HepG2 (cell line): ENCODE measurements at regions not wholly inside any gene's neighbourhood (a gene's known extent, or its start where the extent isn't known, plus 50 kb on each side); places are given as distances from the start of the nearest gene placed in this dataset.
A peak's percentile ranks its signal among the peaks of the same experiment; 100 is the strongest.

Experiments
- ATAC-seq: fragments of 200-7000 bp; cut with Tn5 transposase; 3 replicates; pipeline ENCODE4 v1.9.1; 2020; ENCODE audit warnings: mild to moderate bottlenecking, moderate library complexity
- BruUV-seq: library from RNA; stranded (reverse); fragments of 400-500 nt; replicated peaks from 2 replicates; lab custom pipeline; 2021; lab: Mats Ljungman, UMichigan
- CTCF ChIA-PET: fragments of 300-600 bp; formaldehyde crosslinking; extraction: SDS; loops from one replicate; lab custom pipeline; 2021; ENCODE audit warnings: low total read pairs, inconsistent platforms, low intra/inter-chr PET ratio; lab: Yijun Ruan, JAX
- POLR2A ChIA-PET: fragments of 350-600 bp; sonication (Branson Sonifier 250); formaldehyde crosslinking; loops from one replicate; lab custom pipeline; 2020; ENCODE audit warnings: antibody characterized with exemption, inconsistent platforms; lab: Yijun Ruan, JAX
- DNase-seq: peaks from one replicate; pipeline ENCODE4 v3.0.0-alpha.2; 2015; ENCODE audit warnings: low spot score
- FAIRE-seq: peaks from 3 replicates; lab custom pipeline; 2011; peaks lifted over from hg19 to GRCh38; lab: Jason Lieb, UNC
- H2AFZ ChIP-seq: one replicate; pipeline ENCODE4 v1.6.1; 2011; ENCODE audit warnings: low read length, inconsistent platforms
- H3K27ac ChIP-seq: fragments of 300-600 bp; 3 replicates; pipeline ENCODE4 v1.8.0; 2011; ENCODE audit warnings: mixed run types, mild to moderate bottlenecking, mixed read lengths, low read length, inconsistent platforms; ENCODE audit not compliant: insufficient read depth; ENCODE audit errors: extremely low read length
- H3K27me3 ChIP-seq, 2 experiments: fragments of 200-600 bp in 1 of 2; 2 replicates in 1 of 2; 3 replicates in 1 of 2; pipeline versions ENCODE4 v1.6.0 to v1.8.0; 2011; ENCODE audit warnings: low read length in 2 of 2, mild to moderate bottlenecking in 2 of 2, moderate library complexity in 2 of 2, inconsistent platforms in 1 of 2; ENCODE audit not compliant: insufficient read depth in 2 of 2, control insufficient read depth in 1 of 2
- H3K36me3 ChIP-seq, 2 experiments: fragments of 200-600 bp in 1 of 2; replicated peaks in 1 of 2; 2 replicates in 1 of 2; 3 replicates in 1 of 2; pipeline versions ENCODE4 v1.5.1 to v1.8.0; 2011; ENCODE audit warnings: low read length in 2 of 2, inconsistent platforms in 1 of 2; ENCODE audit not compliant: insufficient read depth in 2 of 2, control insufficient read depth in 1 of 2
- H3K4me1 ChIP-seq: 2 replicates; pipeline ENCODE4 v1.5.1; 2012; ENCODE audit warnings: low read length, inconsistent platforms; ENCODE audit not compliant: insufficient read depth
- H3K4me2 ChIP-seq: 2 replicates; pipeline ENCODE4 v1.6.0; 2011; ENCODE audit warnings: low read depth, low read length, inconsistent platforms
- H3K4me3 ChIP-seq, 3 experiments: fragments of 200-600 bp in 1 of 3; sonication (generic), shearing (Covaris generic) in 1 of 3; replicated peaks in 1 of 3; 2 replicates each; pipeline ENCODE4 v1.5.1; 2011 to 2016; ENCODE audit warnings: low read length in 3 of 3, inconsistent platforms in 2 of 3, low read depth in 2 of 3, mild to moderate bottlenecking in 2 of 3, control low read depth in 1 of 3, mixed read lengths in 1 of 3; ENCODE audit not compliant: insufficient read depth in 1 of 3
- H3K79me2 ChIP-seq: one replicate; pipeline ENCODE4 v1.6.1; 2011; ENCODE audit warnings: low read length, inconsistent platforms; ENCODE audit not compliant: insufficient read depth
- H3K9ac ChIP-seq: 2 replicates; pipeline ENCODE4 v1.6.0; 2011; ENCODE audit warnings: mild to moderate bottlenecking, low read depth, low read length, inconsistent platforms; ENCODE audit not compliant: insufficient read depth
- H3K9me3 ChIP-seq: 2 replicates; pipeline ENCODE4 v1.5.1; 2012; ENCODE audit warnings: mild to moderate bottlenecking, low read length
- H4K20me1 ChIP-seq: 2 replicates; pipeline ENCODE4 v1.6.0; 2011; ENCODE audit warnings: inconsistent platforms, mild to moderate bottlenecking, low read length, moderate library complexity; ENCODE audit not compliant: insufficient read depth
- FOXA1 ChIP-seq, 2 experiments: fragments of 450-650 bp in 1 of 2; sonication (generic) in 1 of 2; formaldehyde crosslinking in 1 of 2; IDR thresholded peaks; 2 replicates each; pipeline versions ENCODE4 v1.4.0 to v1.6.1; 2016 to 2020; ENCODE audit warnings: missing genetic modification reagents in 1 of 2
- GABPB1 ChIP-seq: IDR thresholded peaks from 2 replicates; pipeline ENCODE4 v1.6.1; 2016; ENCODE audit warnings: mild to moderate bottlenecking, missing genetic modification reagents, moderate library complexity, missing compliant biosample characterization
- SOX6 ChIP-seq, 2 experiments: fragments of 450-650 bp in 1 of 2; sonication (generic) in 1 of 2; formaldehyde crosslinking in 1 of 2; IDR thresholded peaks; 2 replicates each; pipeline versions ENCODE4 v1.4.0 to v1.6.1; 2017 to 2020; ENCODE audit warnings: antibody characterized with exemption in 1 of 2, mild to moderate bottlenecking in 1 of 2, missing genetic modification reagents in 1 of 2
- TBX2 ChIP-seq: sonication (generic); formaldehyde crosslinking; IDR thresholded peaks from 2 replicates; pipeline ENCODE4 v1.5.0; 2020; ENCODE audit warnings: missing genetic modification reagents, mild to moderate bottlenecking, borderline replicate concordance
- TCF7 ChIP-seq: sonication (generic); IDR thresholded peaks from 2 replicates; pipeline ENCODE4 v1.6.1; 2016; ENCODE audit warnings: antibody characterized with exemption, low read depth
- WIZ ChIP-seq: sonication (generic); formaldehyde crosslinking; IDR thresholded peaks from 2 replicates; pipeline ENCODE4 v1.5.1; 2020; ENCODE audit warnings: mild to moderate bottlenecking, missing genetic modification reagents
- ZBTB21 ChIP-seq: sonication (generic); formaldehyde crosslinking; IDR thresholded peaks from 2 replicates; pipeline ENCODE4 v1.4.0; 2020; ENCODE audit warnings: missing genetic modification reagents
- ZMYM4 ChIP-seq: sonication (generic); formaldehyde crosslinking; IDR thresholded peaks from 2 replicates; pipeline ENCODE4 v1.8.1; 2023; ENCODE audit warnings: mild to moderate bottlenecking, missing genetic modification reagents
- ZNF329 ChIP-seq: sonication (generic); formaldehyde crosslinking; IDR thresholded peaks from 2 replicates; pipeline ENCODE4 v1.9.0; 2021; ENCODE audit warnings: low read depth, mild to moderate bottlenecking, missing genetic modification reagents
- ZNF724P ChIP-seq: sonication (generic); formaldehyde crosslinking; IDR thresholded peaks from 2 replicates; pipeline ENCODE4 v1.8.0; 2022; ENCODE audit warnings: missing genetic modification reagents, borderline replicate concordance
- WGBS: methylation state at CpG from one replicate; pipeline ENCODE4 v1.1.6; 2017; ENCODE audit warnings: low lambda C conversion rate; 5-methylcytosine and 5-hydroxymethylcytosine counted together
- in situ Hi-C: cut with HindIII; loops from 2 replicates; pipeline ENCODE4 v1.10.0; 2017; ENCODE audit warnings: low pct_unique_long_range_greater_than_20kb; ENCODE audit not compliant: extremely low pct_ligation_motif_present
- intact Hi-C: fragments of 100-400 bp; cut with micrococcal nuclease; formaldehyde crosslinking; loops from one replicate; pipeline ENCODE4 v1.10.0; 2022; ENCODE audit not compliant: unreplicated experiment
- TF ChIP-seq, protein P1 (sequence below): sonication (generic); formaldehyde crosslinking; IDR thresholded peaks from 2 replicates; pipeline ENCODE4 v1.4.0; 2020; ENCODE audit warnings: missing genetic modification reagents, mild to moderate bottlenecking, borderline replicate concordance
- TF ChIP-seq, protein P2 (sequence below), 2 experiments: sonication (generic) in 1 of 2; formaldehyde crosslinking in 1 of 2; IDR thresholded peaks; 2 replicates each; pipeline versions ENCODE4 v1.5.1 to v1.6.1; 2011 to 2020; ENCODE audit warnings: borderline replicate concordance in 1 of 2, low read depth in 1 of 2, low read length in 1 of 2, mild to moderate bottlenecking in 1 of 2, missing genetic modification reagents in 1 of 2, moderate library complexity in 1 of 2

DNA sequence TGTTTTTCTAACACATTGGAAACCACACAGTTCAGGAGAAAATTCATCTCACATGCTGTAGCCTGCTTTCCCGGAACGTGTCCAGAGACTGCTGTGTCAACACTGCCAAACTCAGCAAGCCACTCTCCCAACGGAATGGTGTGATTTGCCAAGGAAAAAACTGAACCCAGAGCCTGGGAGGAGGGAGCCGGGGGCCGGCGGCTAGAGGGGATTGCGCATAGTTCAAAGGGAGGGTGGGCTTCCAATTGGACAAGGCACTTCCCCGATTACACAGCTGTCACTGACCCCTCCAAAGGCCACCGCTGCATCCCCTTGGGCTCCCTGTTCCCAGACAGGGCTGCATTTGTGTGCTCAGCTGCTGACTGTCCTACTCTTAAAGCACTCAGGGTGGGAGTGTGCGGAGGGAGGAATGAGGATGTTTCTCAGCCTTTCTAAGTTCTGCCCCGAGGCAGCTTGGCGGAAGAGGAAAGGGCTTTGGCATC, 256.2 kb downstream of the ZNF621 start:
- peak overlapping the region; percentile 96 for H2AFZ ChIP-seq
- H4K20me1 ChIP-seq = no peaks in the 10 kb centered on the region
- no peaks in the 10 kb centered on the region for H3K79me2 ChIP-seq
- 56% methylated on average over 11 of the region's 12 CpGs for WGBS
- TF ChIP-seq, protein P1, sequence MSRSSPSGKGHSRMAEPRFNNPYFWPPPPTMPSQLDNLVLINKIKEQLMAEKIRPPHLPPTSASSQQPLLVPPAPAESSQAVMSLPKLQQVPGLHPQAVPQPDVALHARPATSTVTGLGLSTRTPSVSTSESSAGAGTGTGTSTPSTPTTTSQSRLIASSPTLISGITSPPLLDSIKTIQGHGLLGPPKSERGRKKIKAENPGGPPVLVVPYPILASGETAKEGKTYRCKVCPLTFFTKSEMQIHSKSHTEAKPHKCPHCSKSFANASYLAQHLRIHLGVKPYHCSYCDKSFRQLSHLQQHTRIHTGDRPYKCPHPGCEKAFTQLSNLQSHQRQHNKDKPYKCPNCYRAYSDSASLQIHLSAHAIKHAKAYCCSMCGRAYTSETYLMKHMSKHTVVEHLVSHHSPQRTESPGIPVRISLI (CRISPR knock-in tag) = 0 out of 2 replicates have a peak, but pooled peaks have one; percentile 9
- no peak for TF ChIP-seq ZNF329 (CRISPR knock-in tag)
- TF ChIP-seq GABPB1 = no peak; the same call in 1 of the 2 replicates
- no peak for TF ChIP-seq WIZ (CRISPR knock-in tag)
- 0 out of 2 replicates have a peak, but pooled peaks have one; percentile 4 for TF ChIP-seq ZBTB21
- TF ChIP-seq ZMYM4 (CRISPR knock-in tag) = 0 out of 2 replicates have a peak, but pooled peaks have one; percentile 9
- TF ChIP-seq TCF7 = 0 out of 2 replicates have a peak, but pooled peaks have one; percentile 19
- TF ChIP-seq ZNF724P = peak; percentile 34; the same call in 1 of the 2 replicates
- no peak for TF ChIP-seq FOXA1 (IDR thresholded peaks at IDR 0.05)
- TF ChIP-seq FOXA1 (CRISPR knock-in tag; IDR thresholded peaks at IDR 0.05) = peak; percentile 51; the same call in 1 of the 2 replicates
- TF ChIP-seq, protein P2, sequence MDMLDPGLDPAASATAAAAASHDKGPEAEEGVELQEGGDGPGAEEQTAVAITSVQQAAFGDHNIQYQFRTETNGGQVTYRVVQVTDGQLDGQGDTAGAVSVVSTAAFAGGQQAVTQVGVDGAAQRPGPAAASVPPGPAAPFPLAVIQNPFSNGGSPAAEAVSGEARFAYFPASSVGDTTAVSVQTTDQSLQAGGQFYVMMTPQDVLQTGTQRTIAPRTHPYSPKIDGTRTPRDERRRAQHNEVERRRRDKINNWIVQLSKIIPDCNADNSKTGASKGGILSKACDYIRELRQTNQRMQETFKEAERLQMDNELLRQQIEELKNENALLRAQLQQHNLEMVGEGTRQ (IDR thresholded peaks at IDR 0.05; ENCODE audit: low read depth, low read length) = no peak
- TF ChIP-seq, protein P2 (CRISPR knock-in tag; IDR thresholded peaks at IDR 0.05; ENCODE audit: borderline replicate concordance) = peak; percentile 52; the same call in 1 of the 2 replicates
- peak; percentile 37; the same call in 1 of the 2 replicates for TF ChIP-seq TBX2 (CRISPR knock-in tag)
- TF ChIP-seq SOX6 (IDR thresholded peaks at IDR 0.05) = no peak
- TF ChIP-seq SOX6 (CRISPR knock-in tag; IDR thresholded peaks at IDR 0.05) = peak; percentile 33; the same call in 1 of the 2 replicates
- no peaks in the 10 kb centered on the region for H3K36me3 ChIP-seq
- intact Hi-C loops (loop anchor here (5.0 kb wide), 1 partner anchor 416 kb away; the partner anchor contains the start of gene CTNNB1), in situ Hi-C loops (no loop called here)
- no peak for DNase-seq
- H3K27ac ChIP-seq = no peak overlapping the region
- ChIA-PET POLR2A (no interaction called here), CTCF (no interaction called here)
- H3K9me3 ChIP-seq = no peaks in the 10 kb centered on the region
- H3K27me3 ChIP-seq = peaks cover 0 to 12% of the 10 kb centered on the region in 2 experiments; a peak in 1 of 5 replicates
- no peak overlapping the region for H3K9ac ChIP-seq
- FAIRE-seq = no peak
- peak overlapping the region; percentile 68 for H3K4me2 ChIP-seq
- H3K4me3 ChIP-seq = no peak overlapping the region; a peak in 1 of 6 replicates
- peaks cover 21% of the 10 kb centered on the region for H3K4me1 ChIP-seq
- peak; percentile 32 for ATAC-seq
- no TSS peak for BruUV-seq
